CD14-positive monocyte (primary cell): ENCODE measurements at regions not wholly inside any gene's neighbourhood (a gene's known extent, or its start where the extent isn't known, plus 50 kb on each side); places are given as distances from the start of the nearest gene placed in this dataset.

Experiments
- DNase-seq, 3 donors: peaks; one replicate each; pipeline ENCODE4 v3.0.0-alpha.2; 2011 to 2022
- H2AFZ ChIP-seq: 2 replicates; pipeline ENCODE4 v1.6.0; 2012; ENCODE audit warnings: mild to moderate bottlenecking, low read depth, low read length, inconsistent platforms; ENCODE audit not compliant: insufficient read depth, poor library complexity, severe bottlenecking
- H3K27ac ChIP-seq, 2 donors: 1 replicate in 1 of 2; 2 replicates in 1 of 2; pipeline ENCODE4 v1.5.1; 2012 to 2013; ENCODE audit warnings: low read length in 2 of 2, control low read depth in 1 of 2, inconsistent platforms in 1 of 2, low read depth in 1 of 2, mild to moderate bottlenecking in 1 of 2
- H3K27me3 ChIP-seq, 2 donors: one replicate each; pipeline versions ENCODE4 v1.6.0 to v1.6.1; 2011 to 2013; ENCODE audit warnings: low read length in 2 of 2; ENCODE audit not compliant: control insufficient read depth in 2 of 2, insufficient read depth in 2 of 2
- H3K36me3 ChIP-seq, 2 donors: replicated peaks in 1 of 2; 1 replicate in 1 of 2; 2 replicates in 1 of 2; pipeline versions ENCODE4 v1.5.1 to v1.6.1; 2012 to 2013; ENCODE audit warnings: low read length in 2 of 2, control low read depth in 1 of 2, inconsistent platforms in 1 of 2, mild to moderate bottlenecking in 1 of 2; ENCODE audit not compliant: insufficient read depth in 2 of 2, control insufficient read depth in 1 of 2
- H3K4me1 ChIP-seq, 2 donors: 1 replicate in 1 of 2; 2 replicates in 1 of 2; pipeline versions ENCODE4 v1.5.1 to v1.6.1; 2012 to 2013; ENCODE audit warnings: low read length in 2 of 2, control low read depth in 1 of 2, inconsistent platforms in 1 of 2, mild to moderate bottlenecking in 1 of 2, moderate library complexity in 1 of 2; ENCODE audit not compliant: insufficient read depth in 2 of 2, control insufficient read depth in 1 of 2
- H3K4me2 ChIP-seq: replicated peaks from 2 replicates; pipeline ENCODE3; 2012; ENCODE audit warnings: low read length, moderate library complexity, mild to moderate bottlenecking; ENCODE audit not compliant: poor library complexity, severe bottlenecking; ENCODE audit errors: extremely low read depth
- H3K4me3 ChIP-seq, 3 experiments: fragments of 200-600 bp in 1 of 3; sonication (generic) in 1 of 3; replicated peaks in 1 of 3; 1 replicate in 2 of 3; 2 replicates in 1 of 3; pipeline ENCODE4 v1.5.1; 2011 to 2013; ENCODE audit warnings: low read length in 3 of 3, mild to moderate bottlenecking in 3 of 3, control low read depth in 2 of 3, low read depth in 2 of 3, inconsistent platforms in 1 of 3, moderate library complexity in 1 of 3
- H3K79me2 ChIP-seq: 2 replicates; pipeline ENCODE4 v1.6.0; 2012; ENCODE audit warnings: mild to moderate bottlenecking, control low read depth, inconsistent platforms, low read length, moderate library complexity; ENCODE audit not compliant: insufficient read depth
- H3K9ac ChIP-seq: 2 replicates; pipeline ENCODE4 v1.6.0; 2017; ENCODE audit warnings: low read length, mild to moderate bottlenecking; ENCODE audit not compliant: insufficient read depth, poor library complexity, severe bottlenecking
- H3K9me3 ChIP-seq, 2 donors: replicated peaks in 1 of 2; 1 replicate in 1 of 2; 2 replicates in 1 of 2; pipeline versions ENCODE4 v1.5.1 to v1.6.1; 2012 to 2013; ENCODE audit warnings: low read length in 2 of 2, control low read depth in 1 of 2; ENCODE audit not compliant: control insufficient read depth in 1 of 2, insufficient read depth in 1 of 2
- H4K20me1 ChIP-seq: 2 replicates; pipeline ENCODE4 v1.6.0; 2012; ENCODE audit warnings: mild to moderate bottlenecking, low read length, control low read depth, moderate library complexity; ENCODE audit not compliant: insufficient read depth
- H3K27ac Mint-ChIP-seq, 7 donors: one replicate each; pipeline ENCODE4 v1.8.0; 2020; ENCODE audit warnings: mild to moderate bottlenecking in 7 of 7, mixed read lengths in 7 of 7, moderate library complexity in 6 of 7, inconsistent platforms in 2 of 7
- H3K27me3 Mint-ChIP-seq, 3 donors: one replicate each; pipeline ENCODE4 v1.8.0; 2021 to 2022; ENCODE audit warnings: low read depth in 3 of 3, mild to moderate bottlenecking in 3 of 3, mixed read lengths in 3 of 3, moderate library complexity in 3 of 3, inconsistent platforms in 1 of 3
- H3K36me3 Mint-ChIP-seq, 2 donors: one replicate each; pipeline ENCODE4 v1.8.0; 2020; ENCODE audit warnings: mixed read lengths in 2 of 2, inconsistent platforms in 1 of 2, mild to moderate bottlenecking in 1 of 2
- H3K4me1 Mint-ChIP-seq: one replicate; pipeline ENCODE4 v1.8.0; 2020; ENCODE audit warnings: mild to moderate bottlenecking, mixed read lengths
- H3K4me3 Mint-ChIP-seq, 2 donors: one replicate each; pipeline ENCODE4 v1.8.0; 2020; ENCODE audit warnings: mild to moderate bottlenecking in 2 of 2, mixed read lengths in 2 of 2, moderate library complexity in 1 of 2
- H3K9me3 Mint-ChIP-seq, 7 donors: one replicate each; pipeline ENCODE4 v1.8.0; 2020 to 2022; ENCODE audit warnings: mixed read lengths in 7 of 7, mild to moderate bottlenecking in 6 of 7, moderate library complexity in 6 of 7, inconsistent platforms in 2 of 7
- WGBS: methylation state at CpG from one replicate; pipeline ENCODE4 v1.1.5; 2013; ENCODE audit warnings: missing lambda C conversion rate; ENCODE audit not compliant: insufficient coverage; 5-methylcytosine and 5-hydroxymethylcytosine counted together
- intact Hi-C, 2 donors: fragments of 100-400 bp; cut with micrococcal nuclease; formaldehyde crosslinking; loops; one replicate each; pipeline versions ENCODE4 v1.15.0 to v1.15.1; 2023
- TF ChIP-seq, protein P1 (sequence below): fragments of 200-600 bp; IDR thresholded peaks from one replicate; pipeline ENCODE4 v1.8.0; 2022; ENCODE audit warnings: antibody characterized with exemption, mild to moderate bottlenecking

DNA sequence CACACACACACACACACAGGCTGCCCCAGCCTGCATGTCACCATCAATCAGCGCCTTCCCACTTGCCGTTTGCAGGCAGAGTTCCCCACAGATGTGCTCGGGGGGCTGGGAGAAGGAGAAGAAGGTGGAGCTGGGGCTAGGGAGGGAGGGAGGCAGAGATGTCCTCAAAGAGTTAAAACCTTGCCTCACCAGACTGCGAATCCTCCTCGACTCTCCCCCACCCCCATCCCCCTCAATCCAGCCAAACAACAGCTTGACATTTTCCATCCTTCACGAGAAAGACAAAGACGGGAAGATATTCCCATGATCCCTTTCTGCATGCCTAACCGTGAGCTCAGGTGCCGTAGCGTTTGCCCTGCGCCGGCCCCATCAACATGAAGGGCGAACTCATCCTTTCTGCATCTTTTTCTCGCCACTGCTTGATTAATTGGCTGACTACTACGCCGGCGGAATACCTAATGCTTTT lies 365.5 kb downstream of the MIAT start:
- Histone ChIP-seq H2AFZ (no peak overlapping the region), H3K9ac (no peak overlapping the region), H3K9me3 (no peaks in the 10 kb centered on the region), H3K4me2 (no peak overlapping the region), H3K36me3 (no peaks in the 10 kb centered on the region), H3K27me3 (peaks cover 5 to 8% of the 10 kb centered on the region in 2 donors), H3K79me2 (no peaks in the 10 kb centered on the region), H3K4me3 (no peak overlapping the region), H3K27ac (no peak overlapping the region), H3K4me1 (no peaks in the 10 kb centered on the region), H4K20me1 (no peaks in the 10 kb centered on the region)
- H3K9me3 Mint-ChIP-seq, result no peaks in the 10 kb centered on the region
- no peak for DNase-seq
- TF ChIP-seq, protein P1, sequence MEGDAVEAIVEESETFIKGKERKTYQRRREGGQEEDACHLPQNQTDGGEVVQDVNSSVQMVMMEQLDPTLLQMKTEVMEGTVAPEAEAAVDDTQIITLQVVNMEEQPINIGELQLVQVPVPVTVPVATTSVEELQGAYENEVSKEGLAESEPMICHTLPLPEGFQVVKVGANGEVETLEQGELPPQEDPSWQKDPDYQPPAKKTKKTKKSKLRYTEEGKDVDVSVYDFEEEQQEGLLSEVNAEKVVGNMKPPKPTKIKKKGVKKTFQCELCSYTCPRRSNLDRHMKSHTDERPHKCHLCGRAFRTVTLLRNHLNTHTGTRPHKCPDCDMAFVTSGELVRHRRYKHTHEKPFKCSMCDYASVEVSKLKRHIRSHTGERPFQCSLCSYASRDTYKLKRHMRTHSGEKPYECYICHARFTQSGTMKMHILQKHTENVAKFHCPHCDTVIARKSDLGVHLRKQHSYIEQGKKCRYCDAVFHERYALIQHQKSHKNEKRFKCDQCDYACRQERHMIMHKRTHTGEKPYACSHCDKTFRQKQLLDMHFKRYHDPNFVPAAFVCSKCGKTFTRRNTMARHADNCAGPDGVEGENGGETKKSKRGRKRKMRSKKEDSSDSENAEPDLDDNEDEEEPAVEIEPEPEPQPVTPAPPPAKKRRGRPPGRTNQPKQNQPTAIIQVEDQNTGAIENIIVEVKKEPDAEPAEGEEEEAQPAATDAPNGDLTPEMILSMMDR, result no peak
- no peaks in the 10 kb centered on the region for H3K36me3 Mint-ChIP-seq
- H3K4me3 Mint-ChIP-seq, result peak overlapping the region in 1 of 2 donors; percentile 37
- H3K27ac Mint-ChIP-seq, result no peak overlapping the region
- WGBS, result 44% methylated on average over 14 of the region's 17 CpGs
- intact Hi-C loops, result no loop called here
- no peaks in the 10 kb centered on the region for H3K4me1 Mint-ChIP-seq
- H3K27me3 Mint-ChIP-seq, result peaks cover 21 to 31% (median 25%) of the 10 kb centered on the region in 3 donors

DNA sequence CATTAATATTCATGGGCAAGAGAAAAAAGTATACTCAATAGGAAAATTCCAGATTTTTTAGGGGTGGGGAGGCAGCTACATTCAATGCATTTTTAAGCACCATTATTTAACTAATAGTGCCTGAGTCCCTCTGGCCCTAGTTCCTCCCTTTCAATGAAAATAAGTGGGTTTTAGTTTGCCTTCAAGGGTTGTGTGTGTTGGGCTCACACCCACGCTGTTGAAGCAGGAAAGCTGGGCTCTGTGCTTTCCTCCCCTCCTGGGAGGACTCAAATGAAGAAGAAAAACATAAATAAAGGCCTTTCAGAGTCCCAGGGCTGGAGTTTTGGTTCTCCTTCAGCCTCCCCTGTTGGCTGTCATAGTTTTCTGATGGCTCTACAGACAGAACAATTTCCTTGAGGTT lies 366.2 kb downstream of the MIAT start:
- intact Hi-C loops, result no loop called here

More for the DNA sequence above, 366.2 kb downstream of the MIAT start:
- no CpG with 5 or more reads among the region's 1 CpG for WGBS
- no peak overlapping the region for H3K4me2 ChIP-seq
- H3K9me3 ChIP-seq, result no peaks in the 10 kb centered on the region
- Mint-ChIP-seq H3K4me3 (no peak overlapping the region), H3K27me3 (peaks cover 21 to 33% (median 23%) of the 10 kb centered on the region in 3 donors), H3K27ac (no peak overlapping the region), H3K4me1 (no peaks in the 10 kb centered on the region), H3K36me3 (no peaks in the 10 kb centered on the region), H3K9me3 (no peaks in the 10 kb centered on the region)
- TF ChIP-seq, protein P1, result no peak
- no peaks in the 10 kb centered on the region for H4K20me1 ChIP-seq
- DNase-seq, result no peak
- H3K4me3 ChIP-seq, result no peak overlapping the region
- H3K79me2 ChIP-seq, result no peaks in the 10 kb centered on the region
- no peaks in the 10 kb centered on the region for H3K36me3 ChIP-seq
- no peaks in the 10 kb centered on the region for H3K4me1 ChIP-seq
- no peak overlapping the region for H2AFZ ChIP-seq
- H3K27ac ChIP-seq, result no peak overlapping the region
- no peak overlapping the region for H3K9ac ChIP-seq
- H3K27me3 ChIP-seq, result peaks cover 5 to 8% of the 10 kb centered on the region in 2 donors
